NOMO-1 treated with dmso at 0.1 percent for 144 hours (cell line): ENCODE measurements at regions not wholly inside any gene's neighbourhood (a gene's known extent, or its start where the extent isn't known, plus 50 kb on each side); places are given as distances from the start of the nearest gene placed in this dataset.

Experiments
- DNase-seq: peaks from one replicate; lab custom pipeline; 2025; ENCODE audit not compliant: unreplicated experiment; lab: John Stamatoyannopoulos, UW

DNA sequence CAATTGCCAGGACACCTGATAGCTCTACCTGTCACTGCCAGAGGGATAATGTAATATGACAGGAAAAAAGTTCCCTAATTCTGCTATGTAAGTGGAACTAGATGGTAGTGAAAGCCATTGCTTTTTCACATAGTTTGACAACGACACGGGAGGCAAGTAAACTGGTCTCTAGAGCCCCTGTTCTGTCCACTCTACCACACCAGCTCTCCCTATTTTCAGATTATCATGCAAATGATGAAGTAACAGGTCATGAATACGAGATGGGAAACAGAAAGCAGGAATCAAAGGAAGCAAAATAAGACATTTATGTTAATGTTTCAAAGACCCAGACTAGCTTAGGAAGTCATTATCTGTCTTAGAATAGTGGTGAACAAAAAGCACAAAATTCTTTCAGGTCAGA, 56.2 kb downstream of the TAF11L14 start:
- no peak for DNase-seq

DNA sequence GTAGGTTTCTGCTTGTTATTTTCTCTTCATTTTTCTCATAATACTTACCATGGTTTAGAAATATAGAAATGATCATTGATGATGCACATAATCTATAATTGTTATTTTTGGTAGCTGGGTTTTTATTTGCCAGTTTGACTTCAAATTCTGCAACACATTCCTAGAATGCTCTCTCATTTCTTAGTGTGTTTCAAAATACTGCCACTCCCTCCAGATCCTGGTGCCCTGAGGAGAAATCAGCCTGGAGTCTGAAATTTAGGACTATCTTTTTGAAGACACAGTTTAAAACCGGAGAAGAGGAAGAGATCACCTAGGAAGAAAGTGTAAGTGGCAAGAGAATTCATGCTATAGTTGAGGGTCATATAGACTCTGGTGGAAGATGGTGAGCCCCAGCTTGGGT, 57.5 kb downstream of the TAF11L14 start:
- no peak for DNase-seq

DNA sequence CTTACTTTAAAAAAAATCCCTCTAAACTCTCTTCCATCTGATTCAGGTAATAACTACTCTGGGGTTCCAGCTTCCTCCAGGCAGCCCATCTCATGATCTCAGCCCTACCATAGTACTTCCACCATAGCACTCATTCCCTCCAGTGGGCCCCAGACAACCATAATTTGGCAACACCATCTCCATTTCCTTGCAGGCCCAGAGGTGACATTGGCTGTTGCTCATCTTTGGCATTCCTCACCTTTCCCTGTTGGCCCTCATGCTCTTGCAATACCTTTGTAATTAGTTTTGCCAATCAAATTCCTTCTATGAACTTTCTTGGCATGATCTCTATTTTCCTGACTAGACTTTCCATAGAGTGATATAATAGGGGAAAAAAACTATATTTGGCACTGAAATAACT, 60.1 kb downstream of the TAF11L14 start:
- no peak for DNase-seq

DNA sequence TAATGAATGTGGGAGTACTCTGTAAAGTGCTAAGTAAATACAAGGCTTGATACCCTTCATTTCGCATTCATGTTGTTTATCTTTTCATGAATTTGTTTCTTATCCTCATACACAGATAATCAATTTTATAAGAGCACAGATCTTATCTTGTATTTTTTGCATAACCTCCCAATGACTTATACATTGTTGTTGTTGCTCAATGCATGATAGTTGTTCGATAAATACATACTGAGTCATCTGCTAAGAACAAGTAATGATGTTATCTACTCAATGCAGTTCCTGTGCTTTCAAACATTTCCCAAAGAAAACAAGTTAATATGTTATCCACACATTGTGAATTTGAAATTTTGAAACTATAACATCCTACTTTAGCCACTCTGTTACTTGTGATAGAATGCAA, 60.7 kb downstream of the TAF11L14 start:
- DNase-seq: no peak

DNA sequence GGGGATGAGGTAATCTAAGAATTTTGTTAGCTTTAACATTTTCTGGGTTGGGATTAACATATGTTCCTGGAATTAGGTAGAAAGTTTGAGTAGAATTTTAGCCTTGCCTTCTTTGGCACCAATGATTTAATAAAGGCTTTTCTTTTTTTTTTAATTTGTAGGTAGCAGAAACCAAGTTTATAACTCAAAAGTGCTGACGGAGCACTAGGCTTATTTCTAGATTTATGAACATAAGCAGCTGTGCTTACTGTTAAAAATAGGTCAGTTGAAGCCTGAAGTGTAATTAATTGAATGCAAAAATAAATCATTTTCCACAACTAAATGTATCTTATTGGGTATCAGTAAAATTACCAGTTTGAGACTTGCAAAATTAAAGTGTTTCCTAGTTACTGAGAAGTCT, 62.4 kb downstream of the TAF11L14 start:
- no peak for DNase-seq

DNA sequence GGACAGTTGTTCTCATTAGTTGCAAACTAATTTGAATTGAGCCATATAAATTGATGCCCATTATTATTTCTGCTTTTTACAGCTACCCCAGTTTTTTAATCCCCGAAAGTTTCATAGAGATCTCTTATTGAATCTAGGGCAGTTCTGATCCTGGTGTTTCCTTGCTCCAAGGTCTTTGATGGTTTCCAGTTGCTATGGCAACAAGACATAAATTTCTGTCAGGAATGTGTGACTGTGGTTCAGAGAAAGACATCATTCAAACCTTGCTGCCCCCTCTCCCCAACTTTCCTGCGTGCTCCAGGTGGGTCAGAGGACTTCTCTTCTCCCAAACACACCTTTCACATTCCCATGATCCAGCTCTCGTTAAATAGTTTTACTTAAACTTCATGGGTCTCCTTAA, 63.4 kb downstream of the TAF11L14 start:
- no peak for DNase-seq

DNA sequence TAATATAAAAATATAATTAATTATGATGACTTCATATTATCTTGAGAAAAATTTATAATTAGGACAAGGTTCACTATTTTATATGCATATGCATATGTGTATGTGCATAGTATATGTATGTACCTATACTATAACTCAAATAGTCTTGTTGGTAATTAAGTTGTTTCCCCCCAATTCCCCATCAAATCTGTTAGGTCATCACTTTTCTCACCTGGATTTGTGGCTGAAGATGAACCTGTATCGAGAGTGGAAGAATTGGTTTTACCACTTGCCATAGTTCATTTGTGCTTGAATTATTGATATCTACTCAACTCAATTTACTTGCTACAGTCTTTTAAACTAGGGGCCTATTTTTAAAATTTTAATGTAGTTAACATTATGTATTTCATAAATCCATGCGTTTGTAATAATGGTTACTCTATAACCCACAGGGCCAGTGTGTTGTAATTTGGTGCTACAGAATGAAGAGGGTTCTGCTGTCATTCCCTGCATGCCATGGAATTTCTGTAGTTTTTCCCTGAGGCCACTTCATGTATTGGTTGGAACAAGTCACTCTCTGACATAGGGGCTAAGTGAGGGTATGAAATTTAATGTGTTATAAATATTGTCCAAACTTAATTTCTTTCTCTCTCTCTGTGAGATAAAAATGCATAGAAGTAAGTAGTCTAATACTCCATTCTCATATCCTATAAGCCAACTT, 74.9 kb downstream of the TAF11L14 start:
- no peak for DNase-seq

DNA sequence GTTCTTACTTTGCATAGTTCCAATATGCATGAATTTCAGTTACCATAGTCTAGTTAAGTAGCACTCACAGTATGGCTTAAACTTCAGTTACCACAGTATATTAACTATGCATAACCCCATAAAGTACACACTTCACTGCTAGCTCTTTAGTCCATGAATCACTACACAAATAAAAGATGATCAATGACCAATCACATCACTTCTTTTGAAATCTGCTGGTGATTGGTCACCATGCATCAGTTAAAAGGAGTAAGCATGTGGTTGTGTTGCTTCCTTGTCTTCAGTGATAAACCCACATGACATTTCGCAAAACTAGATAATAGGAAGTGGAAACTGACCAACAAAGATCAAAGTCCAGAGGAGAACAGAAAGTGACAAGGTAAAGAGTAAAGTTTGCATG, 79.0 kb downstream of the TAF11L14 start:
- peak; percentile 84 for DNase-seq

DNA sequence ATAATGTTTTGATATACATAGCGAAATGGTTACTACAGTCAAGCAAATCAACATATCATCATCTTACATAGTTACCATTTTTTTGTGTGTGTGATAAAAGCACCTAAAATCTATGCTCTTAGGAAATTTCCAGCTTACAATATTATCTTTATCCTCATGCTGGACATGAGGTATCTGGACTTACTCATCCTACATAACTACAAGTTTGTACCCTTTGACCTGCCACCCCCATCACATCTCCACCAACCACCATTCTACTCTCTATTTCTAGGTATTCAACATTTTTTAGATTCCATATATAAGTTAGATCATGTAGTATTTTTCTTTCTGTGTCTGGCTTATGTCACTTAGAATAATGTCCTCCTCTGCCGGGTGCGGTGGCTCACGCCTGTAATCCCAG, 79.9 kb downstream of the TAF11L14 start:
- no peak for DNase-seq

DNA sequence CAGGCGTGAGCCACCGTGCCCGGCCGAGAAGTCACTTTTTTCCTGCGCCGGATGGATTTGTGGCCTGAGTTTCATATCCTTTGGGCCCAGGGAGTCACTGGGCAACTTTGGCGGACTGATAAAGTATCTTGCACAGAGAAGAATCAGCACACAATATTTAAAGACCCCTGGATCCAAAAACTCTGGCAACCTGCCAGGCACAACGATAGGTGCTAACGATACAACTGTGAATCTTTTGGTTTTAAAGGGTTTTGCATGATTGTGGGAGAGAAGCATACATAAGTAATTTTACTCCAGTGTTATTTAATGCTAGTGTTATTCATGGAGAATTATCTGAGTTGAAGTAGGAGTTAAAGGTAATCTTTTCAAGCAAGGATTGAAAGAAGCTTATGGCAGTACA, 85.3 kb downstream of the TAF11L14 start:
- DNase-seq: no peak

DNA sequence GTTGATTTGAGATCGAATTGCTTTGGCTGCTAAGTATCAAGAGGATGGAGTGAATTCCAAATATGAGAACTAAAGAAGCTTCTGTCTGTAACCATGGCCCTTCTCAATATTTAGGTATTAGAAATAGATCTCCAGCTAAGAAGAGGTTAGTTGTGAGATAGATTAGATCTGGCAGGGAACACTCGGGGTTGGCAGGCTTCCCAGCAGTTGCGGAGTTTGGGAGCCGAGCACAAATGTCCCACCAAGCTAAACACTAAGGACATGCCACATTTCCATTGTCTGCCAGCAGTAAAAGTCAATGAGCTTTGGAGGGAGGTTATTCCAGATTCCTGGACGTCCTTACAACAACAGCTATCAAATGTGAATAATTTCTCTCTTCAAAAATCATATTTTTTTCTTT, 85.8 kb downstream of the TAF11L14 start:
- DNase-seq: no peak

DNA sequence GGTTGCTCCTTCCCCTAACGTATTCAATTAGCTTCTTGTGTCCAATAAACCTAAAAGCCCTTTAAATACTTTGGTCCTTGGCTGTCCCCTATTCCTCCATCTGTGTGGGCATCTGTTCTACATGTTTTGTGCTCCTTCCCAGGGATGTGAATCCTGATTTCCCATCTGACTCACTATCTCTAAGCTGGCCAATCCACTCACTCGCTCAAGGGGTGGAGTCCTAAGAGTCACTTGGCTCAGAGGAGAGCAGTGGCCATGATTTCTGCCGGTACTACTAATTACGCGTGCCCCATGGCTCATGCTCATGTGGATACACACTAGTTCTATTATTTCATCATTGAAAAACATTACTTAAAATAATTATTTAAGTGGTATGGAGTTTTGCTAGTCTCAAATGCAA, 89.6 kb downstream of the TAF11L14 start:
- DNase-seq: no peak

DNA sequence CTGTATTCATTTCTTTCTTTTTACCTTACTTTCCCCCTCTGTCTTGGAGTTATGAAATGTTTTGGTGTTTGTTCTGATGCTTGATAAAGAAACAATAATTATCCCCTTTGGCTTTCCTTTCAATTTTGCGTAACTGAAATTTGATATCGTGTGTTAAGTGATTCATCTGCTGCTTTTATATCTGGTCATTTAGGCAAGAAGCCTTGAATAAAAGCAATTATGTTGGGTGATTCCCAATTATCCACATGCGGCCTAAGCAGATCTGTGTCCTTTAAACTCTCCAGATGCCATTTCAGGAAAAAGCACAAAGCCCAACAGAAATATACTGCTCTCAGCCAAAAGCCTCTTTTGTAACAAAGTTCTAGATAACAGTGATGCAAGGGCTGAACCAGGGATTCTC, 92.8 kb downstream of the TAF11L14 start:
- no peak for DNase-seq

DNA sequence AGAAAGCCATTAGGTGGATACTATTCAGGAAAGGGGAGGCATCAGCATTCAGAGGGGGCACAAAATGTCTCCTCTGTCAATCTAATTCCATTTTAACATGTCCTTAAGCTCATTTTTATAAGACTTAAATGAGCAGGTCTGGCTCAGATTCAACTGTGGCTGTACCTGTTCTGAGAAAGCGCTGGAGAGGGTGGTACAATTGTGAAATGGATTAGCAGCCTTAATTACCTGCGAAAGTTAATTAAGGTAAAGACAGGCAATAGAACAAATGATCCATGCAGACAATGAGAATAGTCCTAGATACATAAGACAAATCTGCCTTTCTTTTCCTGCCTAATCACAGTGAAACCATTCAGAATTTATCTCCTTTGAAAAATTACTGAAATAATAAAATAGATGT, 96.2 kb downstream of the TAF11L14 start:
- DNase-seq: no peak

DNA sequence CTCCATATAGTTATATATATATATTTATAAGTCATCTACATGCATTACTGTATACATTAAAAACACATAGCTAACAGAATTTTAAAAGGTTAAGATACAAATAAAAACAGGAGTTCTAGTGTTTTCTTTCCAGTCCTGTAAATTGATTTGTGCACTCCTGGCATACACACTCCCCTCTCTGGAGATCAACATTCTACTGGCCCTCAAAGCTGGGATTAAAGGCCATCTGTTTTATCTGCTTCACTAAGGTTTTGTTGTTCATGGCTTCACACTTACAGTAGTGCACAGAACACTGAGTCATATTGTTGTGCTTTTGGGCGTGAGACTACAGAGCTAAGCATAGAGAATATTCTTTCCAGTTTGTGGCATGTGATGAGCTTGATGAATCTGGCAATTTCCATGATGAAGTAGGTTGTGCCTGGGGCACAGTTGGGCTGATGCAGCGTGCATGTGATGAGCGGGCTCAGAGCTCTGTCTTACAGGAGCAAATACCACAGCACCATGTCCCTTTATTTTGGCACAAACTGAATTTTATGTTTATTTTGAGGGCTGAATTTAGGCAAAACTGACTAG, 98.2 kb downstream of the TAF11L14 start:
- no peak for DNase-seq

DNA sequence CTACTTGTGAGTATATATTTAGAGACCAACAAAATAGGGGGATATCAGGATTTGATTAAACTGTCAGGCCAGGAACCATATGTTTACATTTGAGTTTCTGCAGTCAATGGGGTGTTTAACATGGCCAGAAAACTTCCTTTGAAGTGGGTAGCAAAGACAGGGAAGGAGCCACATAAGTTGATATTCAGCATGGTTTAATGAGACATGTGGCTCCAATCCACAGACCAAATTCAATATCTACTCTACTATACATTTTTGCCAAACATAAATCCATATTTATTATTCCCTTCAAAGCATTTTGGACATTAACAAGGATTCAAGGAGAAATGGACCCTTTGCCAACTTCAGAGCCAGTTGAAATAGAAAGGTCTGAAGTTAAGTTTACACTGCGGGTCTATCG, 99.8 kb downstream of the TAF11L14 start:
- DNase-seq: no peak

DNA sequence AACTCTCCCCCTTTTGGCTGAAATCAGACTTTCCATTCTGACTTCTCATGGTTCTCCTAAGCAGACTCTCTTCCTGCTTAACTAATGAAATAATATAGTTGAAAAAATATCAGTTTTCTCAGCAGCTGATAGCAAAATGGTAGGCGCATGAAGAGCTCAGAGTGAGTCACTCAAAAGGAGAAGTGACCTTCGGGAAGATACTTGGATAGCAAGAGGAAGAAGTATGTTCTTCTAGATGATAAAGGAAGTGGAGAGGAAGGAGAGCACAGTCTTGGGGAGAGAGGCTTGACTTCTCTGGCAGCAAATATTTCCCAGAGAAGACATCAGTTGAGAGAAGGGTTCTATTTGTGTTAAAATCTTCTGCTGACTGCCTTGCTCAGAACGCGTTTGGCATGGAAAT, 101.5 kb downstream of the TAF11L14 start:
- peak; percentile 87 for DNase-seq

DNA sequence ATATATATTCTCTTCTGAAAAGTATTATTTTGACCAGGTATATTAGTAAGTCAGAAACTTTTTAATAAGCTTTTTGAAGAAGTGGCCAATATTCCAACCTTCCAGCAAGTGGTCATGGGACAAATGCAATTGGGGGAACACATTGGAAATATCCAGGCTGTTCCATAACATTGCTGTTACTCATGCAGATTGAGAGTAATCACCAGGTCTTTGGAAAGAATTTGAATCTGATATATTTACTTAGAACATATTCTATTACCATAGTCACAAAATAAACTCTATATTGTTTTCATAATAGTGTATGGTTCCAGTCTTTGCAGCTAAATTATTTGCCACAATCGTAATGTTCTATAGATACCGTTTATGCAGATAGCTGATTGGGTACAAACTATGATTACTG, 102.8 kb downstream of the TAF11L14 start:
- DNase-seq: no peak

DNA sequence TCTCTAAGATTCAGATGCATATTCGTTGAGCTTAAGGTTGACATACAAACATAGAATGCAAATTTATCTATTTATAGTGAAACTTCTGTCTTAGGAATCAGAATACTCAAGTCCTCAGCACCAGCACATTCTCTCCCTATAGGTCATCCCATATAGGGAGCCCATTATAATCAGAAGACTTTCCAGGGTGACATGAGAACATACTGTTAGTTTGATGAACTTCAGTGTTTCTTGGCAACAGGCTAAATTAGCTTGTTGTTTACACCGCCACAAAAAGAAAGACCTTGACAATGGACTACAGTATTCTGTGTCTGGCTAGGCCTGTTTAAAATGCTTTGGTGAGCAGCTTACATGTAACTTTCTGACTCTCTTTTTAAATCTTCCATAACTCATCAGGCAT, 104.2 kb downstream of the TAF11L14 start:
- no peak for DNase-seq

DNA sequence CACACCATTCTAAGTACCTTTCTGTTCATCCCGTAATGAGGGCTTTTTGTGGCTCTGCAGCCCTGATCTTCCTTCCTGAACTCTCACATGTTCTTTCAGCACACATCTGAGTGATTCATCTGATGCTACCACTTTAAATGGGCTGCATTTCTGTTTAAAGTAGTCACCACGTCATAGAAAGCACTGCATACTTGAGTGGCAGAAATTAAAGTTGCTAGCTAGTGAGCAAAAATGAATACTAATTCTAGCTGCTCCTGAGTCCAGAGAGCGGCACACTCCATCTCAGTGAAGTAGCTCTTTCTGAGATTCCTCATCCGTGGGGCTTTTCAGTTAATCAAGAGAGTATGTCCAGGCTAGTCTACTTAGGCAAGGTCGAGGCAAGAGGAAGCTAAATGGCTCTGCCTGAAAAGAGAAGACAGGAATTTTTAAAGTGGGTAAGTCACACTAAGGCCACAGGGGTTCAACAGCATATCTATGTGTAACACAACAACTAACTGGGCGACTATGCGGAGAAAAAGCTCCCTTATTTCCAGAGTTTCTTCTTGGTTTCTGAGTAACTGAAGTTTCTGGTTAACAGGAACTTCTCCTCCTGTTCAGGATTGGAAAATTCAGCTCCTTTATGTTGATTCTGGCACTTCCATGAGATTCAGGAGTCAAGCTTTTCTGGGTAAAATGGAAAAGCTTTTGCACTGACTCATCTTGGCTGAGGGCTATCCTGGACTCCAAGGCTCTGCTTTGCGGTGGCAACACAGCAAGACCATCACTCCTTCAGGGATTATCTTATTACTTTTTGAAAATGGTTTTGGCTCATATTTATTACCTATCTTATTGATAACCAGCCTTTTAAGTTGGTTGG, 109.5 kb downstream of the TAF11L14 start:
- no peak for DNase-seq

DNA sequence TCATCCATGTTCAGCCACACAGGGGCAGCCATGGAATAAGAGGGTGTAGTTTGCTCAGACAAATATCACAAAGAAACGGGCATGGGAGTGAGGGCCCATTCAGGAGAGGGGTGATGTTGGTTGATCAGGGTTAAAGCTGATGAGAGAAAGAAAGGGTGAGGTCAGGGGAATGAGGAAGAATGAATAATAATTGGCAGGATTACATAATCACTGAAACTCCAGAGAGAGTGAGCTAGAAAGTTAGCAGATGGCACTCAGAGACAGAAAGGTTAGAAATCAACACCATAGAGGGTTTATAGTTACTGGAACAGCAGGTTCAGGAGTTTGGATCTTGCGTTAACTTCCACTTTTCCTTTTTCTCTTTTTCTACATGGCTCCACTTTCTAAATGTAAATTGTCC, 113.9 kb downstream of the TAF11L14 start:
- peak; percentile 78 for DNase-seq

DNA sequence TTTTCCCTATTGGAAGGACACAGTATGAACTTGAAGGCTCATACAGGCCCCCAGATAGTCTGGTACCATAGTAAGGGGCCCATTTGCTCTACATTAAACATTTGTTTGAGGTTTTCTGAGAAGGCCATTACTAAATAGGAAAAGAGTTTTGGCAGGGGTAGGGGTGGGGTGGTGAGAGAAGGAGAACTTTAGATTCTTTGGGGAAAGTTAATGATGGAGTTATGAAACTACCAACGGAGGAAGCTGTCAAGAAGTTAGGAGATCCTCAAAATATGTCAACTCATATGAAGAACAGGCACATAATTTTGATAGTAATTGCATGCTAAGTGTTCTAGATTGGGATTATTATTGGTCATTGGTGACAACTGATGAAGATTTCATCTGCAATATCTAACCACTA, 114.7 kb downstream of the TAF11L14 start:
- peak; percentile 45 for DNase-seq
